ENCODE measurements at regions not wholly inside any gene's neighbourhood (a gene's known extent, or its start where the extent isn't known, plus 50 kb on each side); places are given as distances from the start of the nearest gene placed in this dataset.

GRCh38 chr18:71837547-71837946, 706.6 kb downstream of the CBLN2 start:
- TF ChIP-seq CTCF (IDR thresholded peaks at IDR 0.05; ENCODE audit: control insufficient read depth, extremely low read depth, insufficient read depth) = no peak
- DNase-seq (ENCODE audit: low read depth) = no peak

GRCh38 chr18:71832946-71833617, 711.1 kb downstream of the CBLN2 start:
- DNase-seq (ENCODE audit: low read depth) = no peak
- H3K4me3 ChIP-seq (ENCODE audit: low read depth, low read length) = no peak overlapping the region
- TF ChIP-seq CTCF (IDR thresholded peaks at IDR 0.05; ENCODE audit: control insufficient read depth, extremely low read depth, insufficient read depth) = no peak

More at GRCh38 chr18:71837547-71837946, 706.6 kb downstream of the CBLN2 start:
- H3K4me3 ChIP-seq (ENCODE audit: low read depth, low read length) = no peak overlapping the region

- H3K4me3 ChIP-seq (ENCODE audit: low read depth, low read length) = no peak overlapping the region
- TF ChIP-seq CTCF (IDR thresholded peaks at IDR 0.05; ENCODE audit: control insufficient read depth, extremely low read depth, insufficient read depth) = no peak
- DNase-seq (ENCODE audit: low read depth) = peak; percentile 98
Measured at GRCh38 chr18:71831039-71831438, 713.1 kb downstream of the CBLN2 start.

GRCh38 chr18:71827301-71827700, 716.8 kb downstream of the CBLN2 start:
- no peak for TF ChIP-seq CTCF (IDR thresholded peaks at IDR 0.05; ENCODE audit: control insufficient read depth, extremely low read depth, insufficient read depth)
- H3K4me3 ChIP-seq (ENCODE audit: low read depth, low read length) = no peak overlapping the region
- DNase-seq (ENCODE audit: low read depth) = no peak

- no peak for TF ChIP-seq CTCF (IDR thresholded peaks at IDR 0.05; ENCODE audit: control insufficient read depth, extremely low read depth, insufficient read depth)
- DNase-seq (ENCODE audit: low read depth) = no peak
- no peak overlapping the region for H3K4me3 ChIP-seq (ENCODE audit: low read depth, low read length)
Measured at GRCh38 chr18:71815305-71815704, 728.8 kb downstream of the CBLN2 start.

GRCh38 chr18:71809711-71810110, 734.4 kb downstream of the CBLN2 start:
- no peak for DNase-seq (ENCODE audit: low read depth)
- no peak for TF ChIP-seq CTCF (IDR thresholded peaks at IDR 0.05; ENCODE audit: control insufficient read depth, extremely low read depth, insufficient read depth)
- H3K4me3 ChIP-seq (ENCODE audit: low read depth, low read length) = no peak overlapping the region

- no peak overlapping the region for H3K4me3 ChIP-seq (ENCODE audit: low read depth, low read length)
- DNase-seq (ENCODE audit: low read depth) = no peak
- TF ChIP-seq CTCF (IDR thresholded peaks at IDR 0.05; ENCODE audit: control insufficient read depth, extremely low read depth, insufficient read depth) = no peak
Measured at GRCh38 chr18:71808616-71809015, 735.5 kb downstream of the CBLN2 start.
